Nucleus accumbens (tissue), 56 donors: ENCODE measurements at regions not wholly inside any gene's neighbourhood (a gene's known extent, or its start where the extent isn't known, plus 50 kb on each side); places are given as distances from the start of the nearest gene placed in this dataset.
"Not testable (repeated sequence)": the region's sequence is repeated elsewhere in the genome, so short reads cannot be mapped to it uniquely, and the experiment has no call there.

Experiments
- DNase-seq, 56 donors: peaks; one replicate each; lab custom pipeline; 2025; lab: John Stamatoyannopoulos, UW

- no peak for DNase-seq
Measured at GRCh38 chr4:59455751-59456150, 1744.4 kb upstream of the ADGRL3 start.

DNA sequence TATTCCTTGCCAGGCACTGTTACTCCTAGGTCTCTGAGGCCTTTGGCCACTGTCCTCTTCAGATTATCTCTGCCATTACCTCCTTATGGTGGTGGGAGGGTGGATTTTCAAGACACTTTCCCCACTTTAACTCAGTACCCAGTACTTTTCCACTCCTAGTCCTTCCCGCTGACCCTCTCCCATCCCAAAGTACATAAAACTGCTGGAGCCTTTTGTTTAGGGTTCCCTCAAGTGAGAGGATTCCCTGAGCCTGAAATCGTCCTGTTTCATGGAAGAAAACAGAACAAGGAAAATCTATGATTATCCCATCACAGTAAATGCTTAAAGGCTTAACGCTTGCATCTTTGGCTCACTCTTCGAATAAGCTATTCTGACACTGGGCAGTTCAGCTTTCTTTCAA lies 1742.5 kb upstream of the ADGRL3 start:
- DNase-seq = no peak

DNA sequence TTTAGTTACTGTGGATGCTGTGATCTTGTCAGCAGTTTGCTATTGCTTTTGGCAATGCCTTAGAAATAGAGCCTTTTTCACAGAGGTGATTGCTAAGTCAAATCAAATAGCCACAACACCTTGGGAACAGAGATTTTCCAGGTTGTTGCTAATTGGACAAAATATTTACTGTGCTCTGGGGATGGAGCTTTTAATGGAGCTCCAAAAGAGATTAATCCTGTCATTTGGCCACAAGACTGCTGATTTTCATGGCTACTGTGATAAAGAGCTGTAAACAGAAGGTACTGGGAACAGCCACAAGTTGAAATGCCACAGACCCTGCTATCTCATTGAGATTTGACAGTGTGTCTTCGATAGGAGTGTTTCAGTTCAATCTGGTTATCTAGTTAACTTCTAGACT lies 1715.2 kb upstream of the ADGRL3 start:
- DNase-seq = no peak

DNA sequence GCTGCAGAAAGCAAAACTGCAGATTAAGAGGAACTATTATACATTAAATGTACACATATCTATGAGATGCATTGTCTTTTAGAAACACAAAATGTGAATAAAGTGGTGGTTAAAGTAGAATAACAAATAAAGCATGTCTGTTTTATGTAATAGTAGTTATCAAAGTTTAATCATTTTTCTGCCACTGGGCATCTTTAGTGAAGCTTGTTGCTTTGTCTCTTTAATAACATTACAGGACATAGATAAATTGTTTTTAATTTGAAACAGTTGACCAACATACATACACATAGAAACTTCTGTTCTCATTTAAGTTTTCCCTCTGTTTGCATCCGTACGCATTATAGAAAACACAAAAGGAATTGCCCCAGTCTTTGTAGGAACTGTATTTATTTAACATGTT lies 1700.0 kb upstream of the ADGRL3 start:
- DNase-seq = no peak

GRCh38 chr4:59503731-59504130 lies 1696.4 kb upstream of the ADGRL3 start:
- no peak for DNase-seq

GRCh38 chr4:59511809-59512208 lies 1688.3 kb upstream of the ADGRL3 start:
- DNase-seq = not testable (repeated sequence)

GRCh38 chr4:59517007-59517406 lies 1683.1 kb upstream of the ADGRL3 start:
- DNase-seq = no peak

- no peak for DNase-seq
Measured at GRCh38 chr4:59518005-59518823, 1681.9 kb upstream of the ADGRL3 start.

DNA sequence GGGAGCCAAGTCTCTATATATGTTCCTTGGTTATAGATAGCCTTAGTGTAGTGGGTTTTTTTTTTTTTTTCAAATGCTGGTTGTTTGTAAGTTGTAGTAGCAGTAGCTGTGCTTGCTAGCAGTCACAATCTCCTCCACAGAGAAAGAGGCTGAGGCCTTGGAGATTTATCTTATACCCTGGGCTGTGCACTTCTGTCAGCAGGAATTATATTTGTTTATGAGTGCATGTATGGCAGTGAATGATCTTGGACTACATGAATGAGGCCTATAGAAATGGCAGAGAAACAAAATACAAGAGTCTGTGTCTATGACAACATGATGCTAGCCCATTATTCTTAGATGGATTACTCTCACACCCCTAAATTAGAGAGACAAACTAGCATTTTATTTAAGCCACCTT lies 1674.2 kb upstream of the ADGRL3 start:
- no peak for DNase-seq

DNA sequence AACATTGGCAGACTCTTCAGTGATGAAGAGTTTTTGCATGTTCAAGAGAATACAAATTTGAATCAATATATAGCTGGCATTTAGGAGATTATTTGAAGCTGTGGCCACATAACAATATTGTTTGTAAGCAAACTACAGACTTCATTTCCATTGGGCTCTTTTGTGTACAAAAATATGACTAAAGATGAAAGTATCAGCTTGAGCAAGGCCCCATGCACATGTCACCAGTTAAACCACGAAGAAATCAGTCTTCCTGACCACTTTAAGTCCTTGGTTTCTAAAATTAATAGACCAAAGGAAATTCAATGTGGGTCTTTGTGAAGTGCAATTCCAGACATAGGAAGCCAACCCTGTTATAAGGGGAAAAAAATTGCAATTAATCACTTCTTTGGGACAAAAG lies 1664.6 kb upstream of the ADGRL3 start:
- DNase-seq = no peak

GRCh38 chr4:59536428-59536827 lies 1663.7 kb upstream of the ADGRL3 start:
- no peak for DNase-seq

GRCh38 chr4:59537246-59537886 lies 1662.8 kb upstream of the ADGRL3 start:
- DNase-seq = no peak

- no peak for DNase-seq
Measured at GRCh38 chr4:59539401-59539800, 1660.7 kb upstream of the ADGRL3 start.

DNA sequence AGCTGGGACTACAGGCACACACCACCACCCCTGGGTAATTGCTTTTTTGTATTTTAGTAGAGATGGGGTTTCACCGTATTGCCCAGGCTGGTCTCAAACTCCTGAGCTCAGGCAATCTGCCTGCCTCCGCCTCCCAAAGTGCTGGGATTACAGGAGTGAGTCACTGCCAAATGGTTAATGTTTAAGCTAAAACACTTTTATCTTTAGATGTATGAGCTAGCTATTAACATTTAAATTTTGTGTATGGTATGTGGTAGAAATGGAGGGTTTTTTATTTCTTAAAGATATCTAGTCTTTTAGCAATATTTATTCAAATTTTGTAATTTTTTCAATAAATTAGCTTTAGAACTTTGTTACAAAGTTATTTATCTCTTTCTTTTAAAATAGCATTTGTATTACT lies 1659.8 kb upstream of the ADGRL3 start:
- no peak for DNase-seq

DNA sequence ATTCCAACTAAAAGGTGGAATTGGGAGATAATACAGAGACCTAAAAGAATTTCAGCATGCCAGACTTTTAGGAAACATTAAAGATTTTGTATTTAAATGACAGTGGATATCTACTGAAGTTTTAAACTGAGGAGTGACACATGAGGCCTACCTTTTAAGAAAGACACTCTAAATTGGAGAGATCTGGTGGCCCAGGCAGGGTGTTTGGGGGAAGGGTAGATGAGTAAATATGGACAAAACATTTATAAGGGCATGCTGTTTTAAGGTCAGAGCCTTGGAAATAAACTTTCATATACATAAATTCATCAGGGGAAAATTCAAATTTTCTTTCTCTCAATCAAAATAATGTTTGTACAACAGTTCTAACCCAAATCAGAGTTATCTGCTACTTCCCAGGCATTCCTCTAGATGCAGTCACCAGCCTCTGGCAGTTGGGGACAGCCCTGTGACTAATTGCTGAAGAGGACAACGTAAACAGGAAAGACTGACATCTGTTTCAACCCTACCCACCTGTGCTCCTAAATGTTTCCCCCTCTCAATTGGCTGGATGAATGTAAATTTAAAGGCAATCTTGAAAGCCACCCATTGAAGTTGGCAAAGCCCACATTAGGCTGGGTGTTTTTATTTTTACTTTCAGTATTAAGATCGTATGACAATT lies 1646.9 kb upstream of the ADGRL3 start:
- DNase-seq = no peak

- no peak for DNase-seq
Measured at GRCh38 chr4:59553721-59554091, 1646.4 kb upstream of the ADGRL3 start.

- not testable (repeated sequence) for DNase-seq
Measured at GRCh38 chr4:59556191-59556590, 1643.9 kb upstream of the ADGRL3 start.

DNA sequence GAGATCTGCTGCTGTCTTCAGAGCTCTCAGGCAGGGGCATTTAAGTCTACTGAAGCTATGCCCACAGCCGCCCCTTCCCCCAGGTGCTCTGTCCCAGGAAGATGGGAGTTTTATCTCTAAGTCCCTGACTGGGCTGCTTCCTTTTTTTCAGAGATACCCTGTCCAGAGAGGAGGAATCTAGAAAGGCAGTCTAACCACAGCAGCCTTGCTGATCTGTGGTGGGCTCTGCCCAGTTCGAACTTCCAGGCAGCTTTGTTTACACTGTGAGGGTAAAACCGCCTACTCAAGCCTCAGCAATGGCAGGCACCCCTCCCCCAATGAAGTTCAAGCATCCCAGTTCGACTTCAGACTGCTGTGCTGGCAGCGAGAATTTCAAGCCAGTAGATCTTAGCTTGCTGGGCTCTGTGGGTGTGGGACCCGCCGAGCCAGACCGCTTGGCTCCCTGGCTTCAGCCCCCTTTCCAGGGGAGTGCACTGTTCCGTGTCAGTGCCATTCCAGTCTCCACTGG lies 1639.9 kb upstream of the ADGRL3 start:
- DNase-seq = not testable (repeated sequence)

- DNase-seq = no peak
Measured at GRCh38 chr4:59565836-59566235, 1634.3 kb upstream of the ADGRL3 start.

DNA sequence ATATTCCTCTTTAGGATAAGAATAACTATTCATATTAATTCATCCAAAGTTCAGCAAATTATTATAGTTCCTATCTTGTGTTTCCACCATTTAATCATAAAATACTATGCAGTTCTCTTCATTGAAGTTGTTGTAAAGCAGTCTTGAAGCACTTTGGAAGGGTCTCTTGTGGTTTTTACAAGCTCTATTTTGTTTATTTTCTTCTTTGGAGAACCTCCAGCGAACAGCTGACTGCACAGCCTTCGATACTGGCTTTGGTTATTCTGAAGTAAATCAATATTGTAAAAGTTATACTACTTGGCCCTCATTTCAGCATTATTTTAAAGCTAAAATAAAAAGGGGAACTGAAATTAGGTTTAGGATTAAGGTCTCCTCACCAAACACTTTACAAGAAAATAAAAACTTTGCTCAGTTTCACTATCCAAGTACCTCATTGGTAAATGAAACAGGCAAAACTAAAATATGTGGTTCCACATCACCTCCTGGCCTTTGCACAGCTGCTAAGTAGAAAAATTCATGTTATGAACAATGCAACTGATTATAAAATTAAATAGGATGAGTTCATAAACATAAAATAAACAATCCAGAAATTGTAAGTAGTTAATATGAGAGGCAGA lies 1629.2 kb upstream of the ADGRL3 start:
- no peak for DNase-seq

GRCh38 chr4:59571805-59572430 lies 1628.2 kb upstream of the ADGRL3 start:
- DNase-seq = no peak
